Endothelial cell of umbilical vein (primary cell): ENCODE measurements at regions not wholly inside any gene's neighbourhood (a gene's known extent, or its start where the extent isn't known, plus 50 kb on each side); places are given as distances from the start of the nearest gene placed in this dataset.

Source experiments
- BruUV-seq: library from RNA; stranded (reverse); fragments of 400-500 nt; replicated peaks from 2 replicates; lab custom pipeline; 2021; lab: Mats Ljungman, UMichigan
- CTCF ChIA-PET: fragments of 300-600, 350-600 bp; sonication (Branson Sonifier 250); formaldehyde crosslinking; loops from one replicate; lab custom pipeline; 2021; ENCODE audit warnings: antibody characterized with exemption, inconsistent platforms; lab: Charles Lee
- POLR2A ChIA-PET: fragments of 300-600, 350-600 bp; sonication (Branson Sonifier 250); formaldehyde crosslinking; loops from one replicate; lab custom pipeline; 2021; ENCODE audit warnings: antibody characterized with exemption, inconsistent platforms; lab: Charles Lee
- DNase-seq: peaks from one replicate; pipeline ENCODE4 v3.0.0-alpha.2; 2011; ENCODE audit warnings: low read depth, low spot score
- FAIRE-seq: peaks from 2 replicates; lab custom pipeline; 2011; peaks lifted over from hg19 to GRCh38; lab: Jason Lieb, UNC
- H2AFZ ChIP-seq: 2 replicates; pipeline ENCODE4 v1.6.0; 2012; ENCODE audit warnings: low read depth, low read length, control low read depth, inconsistent platforms
- H3K27ac ChIP-seq: 2 replicates; pipeline ENCODE4 v1.5.1; 2011; ENCODE audit warnings: low read depth, mild to moderate bottlenecking, control low read depth, low read length, moderate library complexity; ENCODE audit not compliant: insufficient read depth
- H3K27me3 ChIP-seq, 2 experiments: 2 replicates each; pipeline versions ENCODE4 v1.6.0 to v1.6.1; 2011; ENCODE audit warnings: low read length in 2 of 2, mixed read lengths in 1 of 2; ENCODE audit not compliant: control insufficient read depth in 2 of 2, insufficient read depth in 2 of 2
- H3K36me3 ChIP-seq, 2 experiments: 2 replicates in 1 of 2; 3 replicates in 1 of 2; pipeline ENCODE4 v1.5.1; 2011; ENCODE audit warnings: low read length in 2 of 2, mild to moderate bottlenecking in 1 of 2, moderate library complexity in 1 of 2; ENCODE audit not compliant: control insufficient read depth in 2 of 2, insufficient read depth in 2 of 2; ENCODE audit errors: extremely low read depth in 1 of 2
- H3K4me1 ChIP-seq: 3 replicates; pipeline ENCODE4 v1.5.1; 2011; ENCODE audit warnings: mild to moderate bottlenecking, low read length; ENCODE audit not compliant: control insufficient read depth, insufficient read depth; ENCODE audit errors: extremely low read depth
- H3K4me2 ChIP-seq: 2 replicates; pipeline ENCODE4 v1.6.1; 2011; ENCODE audit warnings: low read length, control low read depth, mixed read lengths; ENCODE audit not compliant: insufficient read depth
- H3K4me3 ChIP-seq, 3 experiments: fragments of 200-600 bp in 1 of 3; sonication (generic), shearing (Covaris generic) in 1 of 3; replicated peaks in 1 of 3; 2 replicates each; pipeline ENCODE4 v1.5.1; 2011 to 2016; ENCODE audit warnings: control low read depth in 3 of 3, low read length in 3 of 3, mild to moderate bottlenecking in 2 of 3, inconsistent platforms in 1 of 3, low read depth in 1 of 3, moderate library complexity in 1 of 3; ENCODE audit not compliant: insufficient read depth in 1 of 3
- H3K79me2 ChIP-seq: 2 replicates; pipeline ENCODE4 v1.6.0; 2012; ENCODE audit warnings: low read length, inconsistent platforms; ENCODE audit not compliant: control insufficient read depth, insufficient read depth
- H3K9ac ChIP-seq: replicated peaks from 2 replicates; pipeline ENCODE3; 2011; ENCODE audit warnings: low read length, control low read depth; ENCODE audit not compliant: insufficient read depth; ENCODE audit errors: extremely low read depth
- H3K9me1 ChIP-seq: replicated peaks from 3 replicates; pipeline ENCODE4 v1.6.0; 2011; ENCODE audit warnings: mild to moderate bottlenecking, low read length; ENCODE audit not compliant: control insufficient read depth, insufficient read depth; ENCODE audit errors: extremely low read depth
- H3K9me3 ChIP-seq: replicated peaks from 2 replicates; pipeline ENCODE4 v1.5.1; 2012; ENCODE audit warnings: low read length, inconsistent platforms; ENCODE audit not compliant: control insufficient read depth, insufficient read depth
- H4K20me1 ChIP-seq: replicated peaks from 2 replicates; pipeline ENCODE3; 2011; ENCODE audit warnings: mild to moderate bottlenecking, low read length; ENCODE audit not compliant: control insufficient read depth, insufficient read depth; ENCODE audit errors: extremely low read depth
- CTCF ChIP-seq, 2 donors: IDR thresholded peaks; 1 replicate in 1 of 2; 2 replicates in 1 of 2; pipeline ENCODE4 v1.5.1; 2011; ENCODE audit warnings: low read length in 2 of 2, mild to moderate bottlenecking in 2 of 2, moderate library complexity in 2 of 2, control low read depth in 1 of 2, inconsistent platforms in 1 of 2, low read depth in 1 of 2; ENCODE audit not compliant: insufficient read depth in 1 of 2; ENCODE audit errors: extremely low read depth in 1 of 2
- EZH2 ChIP-seq: IDR thresholded peaks from 2 replicates; pipeline ENCODE4 v1.6.1; 2012; ENCODE audit warnings: borderline replicate concordance, low read depth, mild to moderate bottlenecking, moderate library complexity, low read length, inconsistent platforms; ENCODE audit not compliant: severe bottlenecking
- FOS ChIP-seq: IDR thresholded peaks from 2 replicates; pipeline ENCODE4 v1.6.1; 2011; ENCODE audit warnings: mild to moderate bottlenecking, low read length, moderate library complexity, borderline replicate concordance; ENCODE audit not compliant: insufficient read depth
- GATA2 ChIP-seq: IDR thresholded peaks from 2 replicates; pipeline ENCODE4 v1.7.0; 2011; ENCODE audit warnings: low read depth, mild to moderate bottlenecking, moderate library complexity, mixed read lengths, low read length; ENCODE audit not compliant: insufficient read length, insufficient read depth
- JUN ChIP-seq: IDR thresholded peaks from 2 replicates; pipeline ENCODE4 v1.6.1; 2011; ENCODE audit warnings: borderline replicate concordance, low read depth; ENCODE audit not compliant: insufficient read length, insufficient read depth
- MAX ChIP-seq: IDR thresholded peaks from 2 replicates; pipeline ENCODE4 v1.6.1; 2011; ENCODE audit not compliant: insufficient read depth, insufficient read length
- MYC ChIP-seq: IDR thresholded peaks from one replicate; pipeline ENCODE4 v1.6.1; 2011; ENCODE audit warnings: mild to moderate bottlenecking, low read depth, low read length
- POLR2A ChIP-seq: IDR thresholded peaks from 2 replicates; pipeline ENCODE4 v1.6.1; 2012; ENCODE audit warnings: low read depth, mild to moderate bottlenecking, control low read depth, low read length
- POLR2AphosphoS5 ChIP-seq: IDR thresholded peaks from 2 replicates; pipeline ENCODE4 v1.6.1; 2012; ENCODE audit warnings: low read depth, mild to moderate bottlenecking, control low read depth, low read length, moderate library complexity; ENCODE audit not compliant: insufficient read depth
- dilution Hi-C: fragments of 300-500 bp; cut with MboI; formaldehyde crosslinking; loops from one replicate; pipeline ENCODE4 v1.15.0; 2019; ENCODE audit warnings: low sequenced_read_pairs; ENCODE audit not compliant: extremely low pct_ligation_motif_present
- intact Hi-C: fragments of 100-400 bp; cut with micrococcal nuclease; formaldehyde crosslinking; loops from one replicate; pipeline ENCODE4 v1.10.0; 2022

- Histone ChIP-seq H3K4me3 (no peak overlapping the region), H4K20me1 (no peaks in the 10 kb centered on the region), H3K36me3 (no peaks in the 10 kb centered on the region), H2AFZ (no peak overlapping the region), H3K9me1 (no peaks in the 10 kb centered on the region), H3K79me2 (no peaks in the 10 kb centered on the region), H3K9ac (no peak overlapping the region), H3K27ac (no peak overlapping the region), H3K27me3 (no peaks in the 10 kb centered on the region), H3K4me1 (no peaks in the 10 kb centered on the region), H3K9me3 (peaks cover 7% of the 10 kb centered on the region), H3K4me2 (no peak overlapping the region)
- FAIRE-seq (no peak), DNase-seq (no peak)
- ChIA-PET CTCF (no interaction called here), POLR2A (no interaction called here)
- BruUV-seq: no TSS peak
- TF ChIP-seq EZH2 (no peak), MYC (no peak), GATA2 (no peak), JUN (no peak), POLR2A (no peak), CTCF (IDR thresholded peaks at IDR 0.05; ENCODE audit: extremely low read depth in 1 of 2, insufficient read depth in 1 of 2, low read depth in 1 of 2, low read length in 2 of 2) (no peak), POLR2AphosphoS5 (no peak), MAX (no peak), FOS (no peak)
- dilution Hi-C loops (no loop called here), intact Hi-C loops (no loop called here)
Measured at GRCh38 chr3:54004335-54004734, 112.7 kb upstream of the SELENOK start.
